Adrenal gland (tissue), 9 donors: ENCODE measurements at regions not wholly inside any gene's neighbourhood (a gene's known extent, or its start where the extent isn't known, plus 50 kb on each side); places are given as distances from the start of the nearest gene placed in this dataset.

ENCODE experiments used
- DNase-seq, 7 donors: peaks; one replicate each; pipeline ENCODE4 v3.0.0-alpha.2; 2019 to 2020
- H3K27ac ChIP-seq, 5 donors: fragments of 200-600 bp; sonication (generic) in 4 of 5; 1 replicate in 3 of 5; 2 replicates in 2 of 5; pipeline versions ENCODE4 v1.5.1 to v1.8.0; 2016 to 2020; ENCODE audit warnings: mild to moderate bottlenecking in 1 of 5
- H3K27me3 ChIP-seq: fragments of 200-600 bp; 2 replicates; pipeline ENCODE4 v1.8.0; 2021
- H3K36me3 ChIP-seq, 2 donors: fragments of 200-600 bp; replicated peaks in 1 of 2; 1 replicate in 1 of 2; 2 replicates in 1 of 2; pipeline versions ENCODE4 v1.5.1 to v1.8.0; 2018 to 2022
- H3K4me1 ChIP-seq, 2 donors: fragments of 200-600 bp; replicated peaks in 1 of 2; 1 replicate in 1 of 2; 2 replicates in 1 of 2; pipeline versions ENCODE4 v1.5.1 to v1.8.0; 2018 to 2021
- H3K4me3 ChIP-seq, 4 donors: fragments of 200-600 bp; sonication (generic) in 3 of 4; one replicate each; pipeline ENCODE4 v1.5.1; 2016 to 2018
- H3K9me3 ChIP-seq, 3 donors: fragments of 200-600 bp; sonication (generic) in 1 of 3; replicated peaks in 1 of 3; 1 replicate in 2 of 3; 2 replicates in 1 of 3; pipeline versions ENCODE4 v1.5.1 to v1.8.0; 2016 to 2021
- POLR2A ChIP-seq, 2 donors: fragments of 450-650 bp; IDR thresholded peaks; one replicate each; pipeline ENCODE4 v1.6.1; 2017; ENCODE audit warnings: antibody characterized with exemption in 2 of 2, mild to moderate bottlenecking in 2 of 2, moderate library complexity in 1 of 2
- WGBS, 4 donors: extraction: QIAGEN DNeasy Blood & Tissue Kit in 2 of 4; methylation state at CpG; one replicate each; pipeline versions ENCODE4 v1.1.5 to v1.1.7; 2013 to 2017; 5-methylcytosine and 5-hydroxymethylcytosine counted together
- intact Hi-C, 2 donors: fragments of 100-400 bp; cut with DNase I; formaldehyde crosslinking; loops; one replicate each; pipeline versions ENCODE4 v1.14.1 to v1.15.0; 2022 to 2023
- TF ChIP-seq, protein P1 (sequence below), 6 experiments: fragments of 450-650 bp in 4 of 6; fragments of 200-600 bp in 2 of 6; sonication (generic) in 1 of 6; IDR thresholded peaks; 1 replicate in 5 of 6; 2 replicates in 1 of 6; pipeline versions ENCODE4 v1.5.1 to v1.8.0; 2016 to 2021; ENCODE audit warnings: antibody characterized with exemption in 6 of 6, mild to moderate bottlenecking in 2 of 6, moderate library complexity in 1 of 6
- donor health status: healthy with polysubstance abuse.
- donor health status: Bipolar disorder and iron deficiency.
- donor health status: DM: yes; HTN: yes; CAD: no.
- donor health status: DM: no; HTN: no; CAD: no.
- donor health status: DM: no; HTN: no; CAD: no.

DNA sequence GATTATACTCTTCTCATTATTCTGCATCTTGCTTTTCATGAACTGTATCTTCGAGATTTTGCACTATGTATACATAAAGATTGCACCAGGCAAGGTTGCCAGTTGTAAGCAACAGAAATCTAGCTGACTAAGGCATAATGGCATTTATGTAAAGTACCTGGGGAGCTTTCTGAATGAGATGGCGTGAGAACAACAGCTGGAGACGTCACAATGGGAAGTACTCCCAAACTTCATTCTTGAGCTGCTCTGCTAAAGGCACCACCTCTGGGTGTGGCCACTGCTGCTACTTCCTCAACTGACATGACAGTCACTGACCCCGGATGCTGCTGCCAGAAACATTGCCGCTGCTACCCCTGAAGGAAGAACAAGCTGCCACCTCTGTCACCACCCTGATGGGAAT lies 220.7 kb downstream of the NOVA1 start:
- no peaks in the 10 kb centered on the region for H3K36me3 ChIP-seq
- no peak for DNase-seq
- 61 to 74% (median 69%) methylated on average over 5 of the region's 5 CpGs for WGBS, 4 donors
- H3K4me1 ChIP-seq, result no peaks in the 10 kb centered on the region
- H3K9me3 ChIP-seq, result no peaks in the 10 kb centered on the region
- intact Hi-C loops, result no loop called here
- H3K27me3 ChIP-seq, result no peaks in the 10 kb centered on the region
- H3K27ac ChIP-seq, result no peak overlapping the region
- TF ChIP-seq, protein P1, sequence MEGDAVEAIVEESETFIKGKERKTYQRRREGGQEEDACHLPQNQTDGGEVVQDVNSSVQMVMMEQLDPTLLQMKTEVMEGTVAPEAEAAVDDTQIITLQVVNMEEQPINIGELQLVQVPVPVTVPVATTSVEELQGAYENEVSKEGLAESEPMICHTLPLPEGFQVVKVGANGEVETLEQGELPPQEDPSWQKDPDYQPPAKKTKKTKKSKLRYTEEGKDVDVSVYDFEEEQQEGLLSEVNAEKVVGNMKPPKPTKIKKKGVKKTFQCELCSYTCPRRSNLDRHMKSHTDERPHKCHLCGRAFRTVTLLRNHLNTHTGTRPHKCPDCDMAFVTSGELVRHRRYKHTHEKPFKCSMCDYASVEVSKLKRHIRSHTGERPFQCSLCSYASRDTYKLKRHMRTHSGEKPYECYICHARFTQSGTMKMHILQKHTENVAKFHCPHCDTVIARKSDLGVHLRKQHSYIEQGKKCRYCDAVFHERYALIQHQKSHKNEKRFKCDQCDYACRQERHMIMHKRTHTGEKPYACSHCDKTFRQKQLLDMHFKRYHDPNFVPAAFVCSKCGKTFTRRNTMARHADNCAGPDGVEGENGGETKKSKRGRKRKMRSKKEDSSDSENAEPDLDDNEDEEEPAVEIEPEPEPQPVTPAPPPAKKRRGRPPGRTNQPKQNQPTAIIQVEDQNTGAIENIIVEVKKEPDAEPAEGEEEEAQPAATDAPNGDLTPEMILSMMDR (IDR thresholded peaks at IDR 0.05), result no peak
- TF ChIP-seq POLR2A (IDR thresholded peaks at IDR 0.05), result no peak
- no peak overlapping the region for H3K4me3 ChIP-seq

GRCh38 chr14:26370115-26370514 lies 227.7 kb downstream of the NOVA1 start:
- no peaks in the 10 kb centered on the region for H3K9me3 ChIP-seq
- no peaks in the 10 kb centered on the region for H3K4me1 ChIP-seq
- TF ChIP-seq, protein P1 (IDR thresholded peaks at IDR 0.05), result no peak
- TF ChIP-seq POLR2A (IDR thresholded peaks at IDR 0.05), result no peak
- WGBS, 4 donors, result 55 to 75% (median 68%) methylated on average over 3 of the region's 3 CpGs
- no peaks in the 10 kb centered on the region for H3K27me3 ChIP-seq
- DNase-seq, result no peak
- no peaks in the 10 kb centered on the region for H3K36me3 ChIP-seq
- no peak overlapping the region for H3K4me3 ChIP-seq
- no peak overlapping the region for H3K27ac ChIP-seq
- intact Hi-C loops, result no loop called here

DNA sequence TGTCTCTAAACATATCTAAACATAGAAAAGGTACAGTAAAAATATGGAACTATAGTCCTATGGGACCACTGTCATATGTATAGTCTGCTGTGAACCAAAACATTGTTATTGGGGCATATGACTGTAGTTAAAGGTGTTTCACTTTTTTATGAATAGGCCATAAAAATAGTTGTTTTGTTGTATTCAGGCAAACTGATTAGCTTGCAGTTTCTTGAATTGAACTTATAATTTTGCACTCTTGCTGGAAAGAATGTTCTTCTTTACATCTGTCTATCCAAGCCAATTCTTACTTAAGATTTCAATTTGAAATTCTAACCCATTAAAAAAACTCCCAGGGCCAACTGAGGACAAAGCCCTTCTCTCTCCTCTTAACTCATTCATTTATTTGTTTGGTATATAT lies 234.1 kb downstream of the NOVA1 start:
- intact Hi-C loops, result no loop called here
- no peak for DNase-seq
- Histone ChIP-seq H3K27ac (no peak overlapping the region), H3K4me1 (no peaks in the 10 kb centered on the region), H3K4me3 (no peak overlapping the region), H3K27me3 (no peaks in the 10 kb centered on the region), H3K36me3 (no peaks in the 10 kb centered on the region), H3K9me3 (no peaks in the 10 kb centered on the region)
- TF ChIP-seq POLR2A (IDR thresholded peaks at IDR 0.05), result no peak
- TF ChIP-seq, protein P1 (IDR thresholded peaks at IDR 0.05), result no peak

DNA sequence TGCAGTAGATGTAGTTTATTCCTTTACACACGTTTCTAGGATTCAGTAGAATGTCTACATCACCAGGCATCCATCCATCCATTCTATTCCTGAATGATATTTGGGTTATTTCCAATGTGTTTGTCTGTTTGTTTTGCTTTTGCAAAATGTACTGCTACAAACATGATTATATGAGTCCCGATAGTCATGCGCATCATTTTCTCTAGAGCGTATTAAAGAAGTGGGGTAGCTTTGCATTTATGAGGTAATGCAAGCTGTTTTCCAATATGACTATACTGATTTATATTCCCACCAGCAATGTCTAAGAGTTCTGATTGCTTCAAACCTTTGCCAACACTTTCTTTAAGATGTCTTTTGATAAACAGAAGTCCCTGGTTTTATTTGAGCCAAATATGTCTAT lies 253.2 kb downstream of the NOVA1 start:
- H3K27ac ChIP-seq, result no peak overlapping the region
- H3K4me1 ChIP-seq, result no peaks in the 10 kb centered on the region
- no peak for DNase-seq
- WGBS, 4 donors, result 82 to 89% (median 82%) methylated on average over 4 of the region's 4 CpGs
- H3K27me3 ChIP-seq, result no peaks in the 10 kb centered on the region
- intact Hi-C loops, result no loop called here
- no peak overlapping the region for H3K4me3 ChIP-seq
- TF ChIP-seq, protein P1 (IDR thresholded peaks at IDR 0.05), result no peak
- TF ChIP-seq POLR2A (IDR thresholded peaks at IDR 0.05), result no peak
- no peaks in the 10 kb centered on the region for H3K9me3 ChIP-seq
- H3K36me3 ChIP-seq, result no peaks in the 10 kb centered on the region
